ENCODE measurements at regions not wholly inside any gene's neighbourhood (a gene's known extent, or its start where the extent isn't known, plus 50 kb on each side); places are given as distances from the start of the nearest gene placed in this dataset.

GRCh38 chr13:85719749-85720148 is 79.5 kb downstream of the SLITRK6 start:
- Mint-ChIP-seq H3K4me3 (no peak overlapping the region), H3K27me3 (no peaks in the 10 kb centered on the region), H3K9me3 (ENCODE audit: insufficient read depth) (no peaks in the 10 kb centered on the region), H3K27ac (no peak overlapping the region), H3K4me1 (no peaks in the 10 kb centered on the region)
- DNase-seq (no peak), ATAC-seq (ENCODE audit: low read depth) (no peak)
- no peaks in the 10 kb centered on the region for H4K20me1 ChIP-seq (ENCODE audit: control insufficient read depth, insufficient read depth, low read length, poor library complexity, severe bottlenecking)
- H3K4me2 ChIP-seq (replicated peaks; ENCODE audit: low read depth, low read length, poor library complexity, severe bottlenecking) = no peak overlapping the region
- no peak overlapping the region for H3K4me3 ChIP-seq (ENCODE audit: control extremely low read depth in 1 of 5, extremely low read depth in 1 of 5, insufficient read depth in 1 of 5, low read depth in 2 of 5, low read length in 4 of 5)
- H3K79me2 ChIP-seq (ENCODE audit: control insufficient read depth, insufficient read depth, low read length) = no peaks in the 10 kb centered on the region
- H2AFZ ChIP-seq (ENCODE audit: insufficient read depth, low read depth, low read length, poor library complexity, severe bottlenecking) = no peak overlapping the region
- H3K9me3 ChIP-seq (ENCODE audit: control extremely low read depth in 1 of 3, control insufficient read depth in 2 of 3, insufficient read depth in 1 of 3, low read length in 2 of 3) = peaks cover 0 to 4% (median 0%) of the 10 kb centered on the region in 3 donors
- TF ChIP-seq CTCF (IDR thresholded peaks at IDR 0.05) (no peak), EZH2 (IDR thresholded peaks at IDR 0.05; ENCODE audit: borderline replicate concordance, insufficient read depth, low read depth, low read length, poor library complexity, severe bottlenecking) (no peak)
- WGBS (ENCODE audit: insufficient coverage) = no CpG with 5 or more reads among the region's 1 CpG
- H3K36me3 ChIP-seq (replicated peaks in 1 of 2; ENCODE audit: control extremely low read depth in 1 of 2, control insufficient read depth in 1 of 2, extremely low read depth in 1 of 2, insufficient read depth in 2 of 2, low read length in 1 of 2) = no peaks in the 10 kb centered on the region
- H3K27ac ChIP-seq (ENCODE audit: low read length in 2 of 2) = no peak overlapping the region
- intact Hi-C loops (cut with micrococcal nuclease) = no loop called here
- no peak overlapping the region for H3K9ac ChIP-seq (ENCODE audit: low read length)
- no peaks in the 10 kb centered on the region for H3K27me3 ChIP-seq (replicated peaks in 1 of 4; ENCODE audit: control extremely low read depth in 1 of 4, control insufficient read depth in 3 of 4, insufficient read depth in 4 of 4, low read length in 3 of 4)
- POLR2A ChIA-PET = no interaction called here
- CTCF ChIA-PET = no interaction called here
- no peaks in the 10 kb centered on the region for H3K4me1 ChIP-seq (ENCODE audit: control insufficient read depth in 2 of 2, insufficient read depth in 2 of 2, low read length in 2 of 2)

- intact Hi-C loops (cut with micrococcal nuclease) = no loop called here
- H3K9me3 ChIP-seq (ENCODE audit: control extremely low read depth in 1 of 3, control insufficient read depth in 2 of 3, insufficient read depth in 1 of 3, low read length in 2 of 3) = no peaks in the 10 kb centered on the region
- H3K4me1 ChIP-seq (ENCODE audit: control insufficient read depth in 2 of 2, insufficient read depth in 2 of 2, low read length in 2 of 2) = no peaks in the 10 kb centered on the region
- POLR2A ChIA-PET = no interaction called here
- H3K9me3 Mint-ChIP-seq (ENCODE audit: insufficient read depth) = no peaks in the 10 kb centered on the region
- H3K4me2 ChIP-seq (replicated peaks; ENCODE audit: low read depth, low read length, poor library complexity, severe bottlenecking) = no peak overlapping the region
- WGBS (ENCODE audit: insufficient coverage) = no CpG with 5 or more reads among the region's 3 CpGs
- ATAC-seq (ENCODE audit: low read depth) (no peak), DNase-seq (no peak)
- H3K27ac ChIP-seq (ENCODE audit: low read length in 2 of 2) = no peak overlapping the region
- TF ChIP-seq CTCF (IDR thresholded peaks at IDR 0.05) (no peak), EZH2 (IDR thresholded peaks at IDR 0.05; ENCODE audit: borderline replicate concordance, insufficient read depth, low read depth, low read length, poor library complexity, severe bottlenecking) (no peak)
- H3K4me3 ChIP-seq (ENCODE audit: control extremely low read depth in 1 of 5, extremely low read depth in 1 of 5, insufficient read depth in 1 of 5, low read depth in 2 of 5, low read length in 4 of 5) = no peak overlapping the region
- H3K36me3 ChIP-seq (replicated peaks in 1 of 2; ENCODE audit: control extremely low read depth in 1 of 2, control insufficient read depth in 1 of 2, extremely low read depth in 1 of 2, insufficient read depth in 2 of 2, low read length in 1 of 2) = no peaks in the 10 kb centered on the region
- no peak overlapping the region for H3K27ac Mint-ChIP-seq
- H3K4me3 Mint-ChIP-seq = no peak overlapping the region
- CTCF ChIA-PET = no interaction called here
- no peaks in the 10 kb centered on the region for H4K20me1 ChIP-seq (ENCODE audit: control insufficient read depth, insufficient read depth, low read length, poor library complexity, severe bottlenecking)
- no peaks in the 10 kb centered on the region for H3K27me3 Mint-ChIP-seq
- no peaks in the 10 kb centered on the region for H3K27me3 ChIP-seq (replicated peaks in 1 of 4; ENCODE audit: control extremely low read depth in 1 of 4, control insufficient read depth in 3 of 4, insufficient read depth in 4 of 4, low read length in 3 of 4)
- no peak overlapping the region for H2AFZ ChIP-seq (ENCODE audit: insufficient read depth, low read depth, low read length, poor library complexity, severe bottlenecking)
- H3K4me1 Mint-ChIP-seq = no peaks in the 10 kb centered on the region
- no peak overlapping the region for H3K9ac ChIP-seq (ENCODE audit: low read length)
- H3K79me2 ChIP-seq (ENCODE audit: control insufficient read depth, insufficient read depth, low read length) = no peaks in the 10 kb centered on the region
These were observed 81.3 kb downstream of the SLITRK6 start for GRCh38 chr13:85717921-85718320.

All from B cell (primary cell).